ENCODE measurements at regions not wholly inside any gene's neighbourhood (a gene's known extent, or its start where the extent isn't known, plus 50 kb on each side); places are given as distances from the start of the nearest gene placed in this dataset.
"Not testable (repeated sequence)": the region's sequence is repeated elsewhere in the genome, so short reads cannot be mapped to it uniquely, and the experiment has no call there.

GRCh38 chr2:182664212-182664611 lies 51.8 kb upstream of the DNAJC10 start:
- Histone ChIP-seq H3K9me3 (no peaks in the 10 kb centered on the region), H3K27me3 (no peaks in the 10 kb centered on the region), H3K36me3 (ENCODE audit: low read depth, missing control alignments) (no peaks in the 10 kb centered on the region), H3K4me1 (no peaks in the 10 kb centered on the region), H3K27ac (no peak overlapping the region), H3K4me3 (no peak overlapping the region)
- intact Hi-C loops (cut with DNase I; ENCODE audit: low total_unique reads) = no loop called here
- TF ChIP-seq POLR2A (IDR thresholded peaks at IDR 0.05) = no peak
- TF ChIP-seq CTCF (IDR thresholded peaks at IDR 0.05) = no peak
- 85 to 86% methylated on average over 1 of the region's 1 CpG for WGBS, 2 donors
- no peak for DNase-seq

GRCh38 chr2:182665500-182665899 lies 50.6 kb upstream of the DNAJC10 start:
- H3K36me3 ChIP-seq (ENCODE audit: low read depth, missing control alignments); intact Hi-C loops (cut with DNase I; ENCODE audit: low total_unique reads); H3K9me3 ChIP-seq; DNase-seq; H3K4me3 ChIP-seq; H3K4me1 ChIP-seq; H3K27me3 ChIP-seq; H3K27ac ChIP-seq: not testable (repeated sequence)
- WGBS, 2 donors = 81 to 84% methylated on average over 3 of the region's 3 CpGs
